Stimulated activated CD8-positive, alpha-beta memory T cell treated with anti-CD3 and anti-CD28 coated beads, Interleukin-4, amount 100 ng/mL, for 48 hours (primary cell): ENCODE measurements at regions not wholly inside any gene's neighbourhood (a gene's known extent, or its start where the extent isn't known, plus 50 kb on each side); places are given as distances from the start of the nearest gene placed in this dataset.

Source experiments
- DNase-seq: peaks from one replicate; pipeline ENCODE4 v3.0.0-alpha.2; 2020

DNA sequence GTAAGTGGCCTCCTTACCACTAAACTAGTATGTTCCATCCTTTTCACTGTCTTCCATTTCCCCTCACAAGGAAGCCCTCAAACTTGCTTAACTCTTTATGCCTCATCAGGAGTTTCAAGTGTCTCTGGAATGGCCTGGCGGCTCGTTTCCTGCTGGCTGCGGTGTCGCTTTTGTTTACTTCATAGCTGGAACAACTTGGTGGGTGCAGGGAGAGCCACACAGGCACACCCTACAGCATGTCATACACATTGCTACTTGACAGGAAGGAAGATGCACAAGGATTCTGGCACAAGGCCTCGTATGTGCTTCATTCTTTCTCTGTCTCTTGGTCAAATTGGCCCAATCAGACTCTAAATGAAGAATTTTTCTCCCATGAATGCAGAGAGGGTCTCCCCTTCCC is 488.3 kb downstream of the FOXO1 start:
- DNase-seq, result no peak

DNA sequence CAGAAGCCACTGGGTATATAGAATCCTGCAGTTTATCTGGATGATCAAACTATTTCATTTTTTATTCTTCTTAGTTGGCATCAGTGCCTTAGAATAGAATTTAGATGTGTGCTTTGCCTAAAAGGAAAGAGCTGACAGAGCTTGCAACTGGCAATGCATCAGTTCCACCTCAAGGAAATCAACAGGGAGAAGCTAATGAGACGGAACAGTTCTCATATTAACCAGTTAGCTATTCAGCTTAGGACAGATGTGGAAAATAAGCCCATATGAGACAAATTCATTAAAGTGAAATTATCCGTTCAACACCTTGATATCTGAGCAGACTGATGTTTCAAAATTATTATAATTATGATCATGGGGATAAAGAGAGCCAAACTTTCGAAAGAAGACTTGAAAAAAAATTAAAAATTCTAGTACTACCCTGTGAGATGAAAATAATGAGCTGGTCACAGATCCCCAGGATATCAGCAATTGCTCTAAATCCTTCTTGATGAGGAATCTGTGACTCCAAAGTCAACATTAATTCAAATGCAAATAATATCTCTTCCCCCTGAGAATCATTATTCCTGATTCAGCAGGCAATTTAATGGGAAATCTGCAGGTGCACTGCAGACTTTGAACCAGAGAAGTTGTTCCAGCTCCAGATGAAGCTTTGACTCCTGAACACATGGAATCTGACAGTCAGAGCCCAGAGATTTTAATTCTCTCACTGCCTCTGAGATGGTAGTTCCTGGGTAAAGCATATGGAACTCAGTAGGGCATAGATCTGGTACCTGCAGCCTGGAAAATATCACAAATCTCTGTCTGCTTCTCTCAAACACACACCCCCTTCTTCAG is 486.8 kb downstream of the FOXO1 start:
- DNase-seq, result no peak

GRCh38 chr13:40180776-40181175 is 485.7 kb downstream of the FOXO1 start:
- no peak for DNase-seq

DNA sequence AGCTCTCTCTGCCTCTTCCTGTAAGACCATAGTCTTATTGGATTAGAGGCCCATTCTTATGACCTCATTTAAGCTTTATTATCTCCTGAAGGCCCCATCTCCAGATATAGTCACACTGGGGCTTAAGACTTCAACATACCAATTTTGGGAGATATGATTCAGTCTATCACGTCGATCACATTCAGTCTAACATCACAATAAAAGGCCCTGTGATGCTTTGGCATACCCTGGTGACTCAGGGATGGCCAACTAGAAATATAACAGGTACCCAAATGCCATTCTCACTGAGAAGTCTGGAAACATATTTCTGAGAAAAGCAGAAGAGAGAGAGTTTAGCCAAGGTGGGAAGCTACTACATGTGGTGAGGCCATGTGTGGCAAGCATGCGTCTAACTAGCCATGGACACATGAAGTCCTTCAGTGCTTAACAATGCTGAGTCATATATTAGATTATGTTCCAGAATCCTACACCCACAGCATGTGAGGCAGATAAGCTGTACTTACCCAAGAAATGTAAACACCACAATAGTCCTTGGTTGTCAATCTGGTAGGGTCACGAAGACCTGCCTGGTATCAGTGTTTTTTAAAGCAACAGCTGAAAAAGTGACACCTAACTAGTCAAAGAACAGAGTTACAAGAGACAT is 485.1 kb downstream of the FOXO1 start:
- no peak for DNase-seq

- no peak for DNase-seq
Measured at GRCh38 chr13:40182591-40182990, 483.9 kb downstream of the FOXO1 start.

DNA sequence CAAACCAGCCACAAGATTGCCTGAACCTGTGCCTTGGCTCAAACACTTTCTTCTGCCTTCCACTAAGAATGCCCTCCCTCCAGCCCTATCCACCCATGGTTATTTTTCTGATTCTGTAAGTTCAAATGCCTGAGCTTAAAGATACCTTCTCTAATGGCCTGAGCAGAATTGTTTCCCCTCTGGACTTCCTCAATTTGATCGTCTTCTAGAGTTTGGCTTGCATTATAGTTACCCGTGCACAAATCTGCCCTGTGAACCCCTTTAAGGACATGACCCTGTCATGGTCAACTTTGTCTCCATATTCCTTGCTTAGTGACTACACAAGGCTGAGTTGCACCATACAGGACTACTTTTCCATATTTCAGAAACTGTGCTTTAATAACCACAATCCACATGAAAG is 481.0 kb downstream of the FOXO1 start:
- DNase-seq, result no peak

GRCh38 chr13:40186041-40186440 is 480.4 kb downstream of the FOXO1 start:
- no peak for DNase-seq

DNA sequence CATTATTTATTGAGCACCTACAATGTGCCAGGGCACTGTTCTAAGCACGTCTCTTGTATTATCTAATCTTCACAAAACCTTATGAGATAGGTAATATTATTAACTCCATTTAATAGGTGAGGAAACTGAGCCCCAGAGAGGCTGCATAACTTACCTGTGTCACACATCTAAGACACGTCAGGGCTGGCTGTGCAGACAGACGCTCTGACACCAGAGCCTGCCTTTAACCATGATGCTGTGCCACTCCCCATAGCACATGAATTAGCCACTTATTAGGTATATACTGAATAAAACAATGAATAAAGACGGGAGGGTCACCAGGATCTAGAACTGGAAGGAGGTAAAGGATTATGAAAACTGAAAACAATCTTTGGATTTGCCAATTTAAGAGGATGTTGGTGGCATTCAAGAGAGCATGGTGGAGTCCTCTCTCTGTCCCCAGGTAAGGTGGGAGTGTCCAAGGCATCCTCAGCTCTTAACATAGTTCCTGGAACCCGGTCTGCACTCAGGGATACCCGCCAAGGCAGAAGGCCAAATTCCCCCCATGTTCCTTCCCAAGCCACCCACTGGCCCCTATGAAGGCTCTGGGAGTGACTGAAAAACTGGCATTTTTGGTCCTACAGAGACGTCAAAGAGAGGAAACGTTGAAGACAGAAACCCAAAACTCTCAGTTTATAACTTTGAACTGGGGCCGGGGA is 479.7 kb downstream of the FOXO1 start:
- no peak for DNase-seq

DNA sequence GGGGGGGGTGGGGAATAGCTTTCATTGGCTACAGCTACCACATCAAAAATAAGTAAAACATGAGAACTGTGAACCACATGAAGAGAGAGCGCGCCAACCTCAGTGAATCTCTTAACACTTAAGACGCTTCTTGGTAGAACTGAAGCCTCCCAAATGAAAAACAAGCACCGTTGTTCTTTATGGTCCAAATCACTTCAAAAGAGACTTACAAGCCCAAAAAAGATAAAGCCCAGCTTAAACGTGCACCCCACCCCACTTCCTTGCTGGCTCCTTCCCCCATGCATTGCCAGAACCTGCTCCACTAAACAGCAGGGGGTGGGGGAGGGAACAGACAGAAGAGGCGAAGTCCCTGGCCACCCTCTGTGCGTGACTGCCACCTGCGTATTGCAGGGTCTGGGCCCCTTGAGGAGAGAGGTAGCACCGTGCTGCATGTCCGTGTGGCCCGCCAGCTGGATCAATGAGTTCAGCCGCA is 479.1 kb downstream of the FOXO1 start:
- DNase-seq, result peak; percentile 64

GRCh38 chr13:40187841-40188591 is 478.4 kb downstream of the FOXO1 start:
- peak; percentile 61 for DNase-seq

GRCh38 chr13:40189426-40189825 is 477.0 kb downstream of the FOXO1 start:
- DNase-seq, result peak; percentile 40

- DNase-seq, result no peak
Measured at GRCh38 chr13:40189898-40190630, 476.4 kb downstream of the FOXO1 start.

DNA sequence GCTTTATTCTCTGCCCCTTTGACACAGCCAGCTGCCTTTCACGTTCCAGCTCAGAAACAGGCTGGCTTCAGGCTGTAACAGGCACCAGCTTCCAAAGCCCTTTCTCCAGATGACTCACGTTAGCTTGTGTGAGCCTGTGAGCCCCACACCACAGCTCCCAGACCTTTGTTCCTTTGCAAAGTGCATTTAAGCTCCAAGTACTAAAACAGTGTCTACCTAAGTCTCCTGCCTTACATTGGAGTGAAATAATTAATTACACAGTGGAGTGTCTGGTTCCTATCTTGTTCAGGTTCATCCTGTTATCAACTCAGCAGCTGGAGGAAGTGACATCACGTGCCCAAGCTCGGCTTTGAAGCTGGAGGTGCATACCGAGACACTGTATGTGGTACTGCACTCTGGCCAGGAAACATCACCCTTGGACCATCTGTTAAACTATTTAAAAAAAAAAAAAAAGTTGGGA is 475.8 kb downstream of the FOXO1 start:
- peak; percentile 77 for DNase-seq

GRCh38 chr13:40191186-40191980 is 475.1 kb downstream of the FOXO1 start:
- DNase-seq, result no peak

DNA sequence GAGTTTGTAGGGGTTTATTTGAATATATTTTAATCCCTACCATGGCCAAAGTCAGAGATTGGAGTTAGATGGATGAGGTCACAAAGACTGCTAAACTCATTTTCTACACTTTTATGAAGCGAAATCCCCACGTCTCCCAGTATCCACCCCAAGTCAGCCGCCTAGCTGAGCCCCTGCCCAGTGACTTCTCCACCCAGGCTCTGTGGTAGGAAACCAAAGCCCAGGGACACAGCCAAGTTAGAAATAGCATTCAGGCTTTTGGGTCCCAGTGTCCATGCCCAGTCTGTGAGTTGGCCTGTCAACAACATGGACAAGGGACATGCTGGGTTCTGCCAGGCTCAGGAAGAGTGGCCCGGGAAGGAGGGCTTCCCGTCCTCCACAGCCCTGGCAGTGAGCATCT is 474.0 kb downstream of the FOXO1 start:
- no peak for DNase-seq

GRCh38 chr13:40192858-40193257 is 473.6 kb downstream of the FOXO1 start:
- no peak for DNase-seq

GRCh38 chr13:40193286-40194223 is 472.9 kb downstream of the FOXO1 start:
- no peak for DNase-seq

DNA sequence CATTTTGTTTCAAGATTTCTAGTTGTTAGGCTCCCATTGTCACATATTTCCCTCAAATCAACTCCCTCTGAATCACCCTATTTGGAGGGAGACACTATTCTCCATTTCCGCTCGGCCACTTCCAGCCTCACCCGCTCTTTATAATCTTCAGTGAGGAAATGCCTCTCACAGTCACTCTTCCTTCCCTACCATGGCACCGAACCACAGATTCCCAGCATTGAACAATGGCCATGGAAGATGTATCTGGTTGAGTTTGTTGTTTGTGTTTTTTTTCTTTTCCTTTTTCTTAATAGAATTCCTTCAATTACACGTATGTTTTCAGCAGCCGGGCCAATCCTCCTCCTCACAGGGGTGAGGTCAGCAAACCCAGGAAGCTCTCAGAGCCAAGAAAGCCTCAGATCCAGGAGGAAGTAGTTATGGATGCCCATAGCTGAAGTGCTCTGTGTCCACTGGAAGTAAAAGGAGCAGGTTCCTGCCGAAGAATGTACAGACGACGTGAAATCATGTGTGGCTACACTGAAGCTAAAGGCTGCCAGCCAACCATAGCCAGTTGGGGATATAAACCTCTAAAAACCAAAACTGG is 472.1 kb downstream of the FOXO1 start:
- DNase-seq, result no peak

DNA sequence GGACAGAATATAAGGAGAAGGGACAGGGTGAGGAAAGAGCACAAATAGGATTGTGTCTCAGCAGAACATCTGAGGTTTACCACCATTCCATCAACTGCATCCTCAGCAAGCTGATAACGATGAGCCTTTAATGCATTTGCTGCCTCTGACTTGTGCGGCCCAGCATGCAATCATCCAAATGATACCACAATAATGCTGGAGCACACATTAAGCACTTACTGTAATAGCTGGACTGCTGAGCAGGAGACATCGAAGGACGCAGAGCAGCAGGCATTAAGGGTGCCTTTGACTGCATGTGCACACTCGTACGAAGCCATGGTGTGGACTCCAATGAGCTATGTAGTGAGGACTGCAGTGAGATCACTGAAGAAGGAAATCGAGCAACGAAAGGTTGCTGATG is 469.4 kb downstream of the FOXO1 start:
- no peak for DNase-seq
